MM.1S (cell line): ENCODE measurements at regions not wholly inside any gene's neighbourhood (a gene's known extent, or its start where the extent isn't known, plus 50 kb on each side); places are given as distances from the start of the nearest gene placed in this dataset.
"Not testable (repeated sequence)": the region's sequence is repeated elsewhere in the genome, so short reads cannot be mapped to it uniquely, and the experiment has no call there.

Experiments used
- DNase-seq: peaks from one replicate; pipeline ENCODE4 v3.0.0-alpha.2; 2015
- H2AFZ ChIP-seq: fragments of 300-600 bp; sonication (generic); 2 replicates; pipeline ENCODE4 v1.6.0; 2016; ENCODE audit warnings: antibody characterized with exemption, low read length
- H3F3A ChIP-seq: fragments of 300-600 bp; sonication (generic); 2 replicates; pipeline ENCODE4 v1.6.1; 2016; ENCODE audit warnings: mild to moderate bottlenecking, antibody characterized with exemption, low read length, moderate library complexity, mixed read lengths; ENCODE audit not compliant: insufficient read depth
- H3K27ac ChIP-seq: fragments of 300-600 bp; sonication (generic); 2 replicates; pipeline ENCODE4 v1.5.1; 2016; ENCODE audit warnings: mild to moderate bottlenecking, low read length
- H3K27me3 ChIP-seq: fragments of 300-600 bp; sonication (generic); replicated peaks from 2 replicates; pipeline ENCODE4 v1.6.0; 2016; ENCODE audit warnings: low read length; ENCODE audit not compliant: insufficient read depth
- H3K36me3 ChIP-seq: fragments of 300-600 bp; sonication (generic); replicated peaks from 2 replicates; pipeline ENCODE4 v1.6.1; 2016; ENCODE audit warnings: mild to moderate bottlenecking, low read length, mixed read lengths; ENCODE audit not compliant: insufficient read depth
- H3K4me1 ChIP-seq: fragments of 300-600 bp; sonication (generic); 2 replicates; pipeline ENCODE4 v1.6.1; 2016; ENCODE audit warnings: low read length, mixed read lengths
- H3K4me2 ChIP-seq: fragments of 300-600 bp; sonication (generic); 2 replicates; pipeline ENCODE4 v1.6.0; 2016; ENCODE audit warnings: low read depth, low read length
- H3K4me3 ChIP-seq: fragments of 300-600 bp; sonication (generic); 2 replicates; pipeline ENCODE4 v1.5.1; 2016; ENCODE audit warnings: low read length, mixed read lengths
- H3K79me2 ChIP-seq: fragments of 300-600 bp; sonication (generic); 2 replicates; pipeline ENCODE4 v1.6.1; 2016; ENCODE audit warnings: mixed run types, low read length, mixed read lengths
- H3K9ac ChIP-seq: fragments of 300-600 bp; sonication (generic); 2 replicates; pipeline ENCODE4 v1.6.1; 2016; ENCODE audit warnings: low read length, mixed read lengths
- H3K9me2 ChIP-seq: fragments of 300-600 bp; sonication (generic); replicated peaks from 2 replicates; pipeline ENCODE4 v1.6.1; 2016; ENCODE audit warnings: mild to moderate bottlenecking, low read length, mixed read lengths; ENCODE audit not compliant: insufficient read depth
- H3K9me3 ChIP-seq: fragments of 300-600 bp; sonication (generic); replicated peaks from 2 replicates; pipeline ENCODE4 v1.6.1; 2016; ENCODE audit warnings: mild to moderate bottlenecking, low read length, mixed read lengths; ENCODE audit not compliant: insufficient read depth
- H4K20me1 ChIP-seq: fragments of 300-600 bp; sonication (generic); 2 replicates; pipeline ENCODE4 v1.6.1; 2016; ENCODE audit warnings: mild to moderate bottlenecking, low read length, moderate library complexity, mixed read lengths; ENCODE audit not compliant: insufficient read depth
- CTCF ChIP-seq: fragments of 300-600 bp; sonication (generic); IDR thresholded peaks from 2 replicates; pipeline ENCODE4 v1.5.1; 2016; ENCODE audit warnings: antibody characterized with exemption, low read length, mixed read lengths
- EZH2 ChIP-seq: fragments of 300-600 bp; sonication (generic); optimal IDR thresholded peaks from 2 replicates; pipeline ENCODE3; 2017; ENCODE audit warnings: low read depth, mild to moderate bottlenecking, antibody characterized with exemption, low read length, mixed read lengths
- EZH2phosphoT487 ChIP-seq: fragments of 300-600 bp; sonication (generic); IDR thresholded peaks from 2 replicates; pipeline ENCODE4 v1.6.1; 2018; ENCODE audit warnings: antibody characterized with exemption, low read length

- no peak for TF ChIP-seq EZH2
- no peaks in the 10 kb centered on the region for H3K36me3 ChIP-seq
- H4K20me1 ChIP-seq, result no peaks in the 10 kb centered on the region
- no peaks in the 10 kb centered on the region for H3F3A ChIP-seq
- no peaks in the 10 kb centered on the region for H3K9me2 ChIP-seq
- no peak overlapping the region for H3K9ac ChIP-seq
- no peaks in the 10 kb centered on the region for H3K9me3 ChIP-seq
- no peak for DNase-seq
- H3K4me1 ChIP-seq, result no peaks in the 10 kb centered on the region
- no peak overlapping the region for H3K27ac ChIP-seq
- no peaks in the 10 kb centered on the region for H3K79me2 ChIP-seq
- no peaks in the 10 kb centered on the region for H3K27me3 ChIP-seq
- H3K4me2 ChIP-seq, result no peak overlapping the region
- no peak overlapping the region for H2AFZ ChIP-seq
- H3K4me3 ChIP-seq, result no peak overlapping the region
Observed at GRCh38 chr2:142621287-142621686, 256.2 kb upstream of the KYNU start.

GRCh38 chr2:142617461-142617860 lies 260.0 kb upstream of the KYNU start:
- Histone ChIP-seq H3K36me3 (no peaks in the 10 kb centered on the region), H3K9ac (no peak overlapping the region), H3K4me3 (no peak overlapping the region), H3K9me2 (no peaks in the 10 kb centered on the region), H2AFZ (no peak overlapping the region), H4K20me1 (no peaks in the 10 kb centered on the region), H3K79me2 (no peaks in the 10 kb centered on the region), H3K4me2 (no peak overlapping the region), H3K4me1 (no peaks in the 10 kb centered on the region), H3K27ac (no peak overlapping the region), H3K27me3 (no peaks in the 10 kb centered on the region), H3K9me3 (no peaks in the 10 kb centered on the region), H3F3A (no peaks in the 10 kb centered on the region)
- no peak for DNase-seq
- TF ChIP-seq EZH2, result no peak
- TF ChIP-seq CTCF, result no peak
- no peak for TF ChIP-seq EZH2phosphoT487

DNA sequence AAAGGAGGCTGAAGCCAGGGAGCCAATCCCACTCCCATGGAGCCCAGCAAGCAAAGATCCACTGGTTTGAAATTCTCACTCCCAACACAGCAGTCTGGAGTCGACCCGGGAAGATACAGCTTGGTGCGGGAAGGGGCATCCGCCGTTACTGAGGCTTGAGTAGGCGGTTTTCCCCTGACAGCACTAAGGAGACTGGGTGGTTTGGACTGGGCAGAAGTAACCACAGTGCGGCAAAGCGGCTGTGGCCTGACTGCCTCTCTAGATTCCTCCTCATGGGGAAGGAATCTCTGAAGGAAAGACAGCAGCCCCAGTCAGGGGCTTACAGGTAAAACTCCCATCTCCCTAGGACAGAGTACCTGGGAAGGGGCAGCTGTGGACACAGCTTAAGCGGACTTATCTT lies 261.6 kb upstream of the KYNU start:
- Histone ChIP-seq H4K20me1 (no peaks in the 10 kb centered on the region), H3K4me1 (no peaks in the 10 kb centered on the region), H3K27me3 (no peaks in the 10 kb centered on the region), H3K79me2 (no peaks in the 10 kb centered on the region), H3K9me3 (no peaks in the 10 kb centered on the region), H3F3A (no peaks in the 10 kb centered on the region), H3K4me3 (no peak overlapping the region), H3K27ac (no peak overlapping the region), H3K9me2 (no peaks in the 10 kb centered on the region), H3K9ac (no peak overlapping the region), H3K4me2 (no peak overlapping the region), H3K36me3 (no peaks in the 10 kb centered on the region), H2AFZ (no peak overlapping the region)
- DNase-seq, result no peak
- TF ChIP-seq EZH2phosphoT487, result no peak
- no peak for TF ChIP-seq EZH2
- no peak for TF ChIP-seq CTCF

DNA sequence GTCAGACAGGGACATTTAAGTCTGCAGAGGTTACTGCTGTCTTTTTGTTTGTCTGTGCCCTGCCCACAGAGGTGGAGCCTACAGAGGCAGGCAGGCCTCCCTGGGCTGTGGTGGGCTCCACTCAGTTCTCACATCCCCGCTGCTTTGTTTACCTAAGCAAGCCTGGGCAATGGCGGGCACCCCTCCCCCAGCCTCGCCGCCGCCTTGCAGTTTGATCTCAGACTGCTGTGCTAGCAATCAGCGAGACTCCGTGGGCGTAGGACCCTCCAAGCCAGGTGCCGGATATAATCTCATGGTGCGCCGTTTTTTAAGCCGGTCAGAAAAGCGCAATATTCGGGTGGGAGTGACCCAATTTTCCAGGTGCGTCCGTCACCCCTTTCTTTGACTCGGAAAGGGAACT lies 264.3 kb upstream of the KYNU start:
- not testable (repeated sequence) for H3K36me3 ChIP-seq, H3K27me3 ChIP-seq, H3F3A ChIP-seq, DNase-seq, H3K79me2 ChIP-seq, H3K4me2 ChIP-seq, H3K9me3 ChIP-seq, H3K4me3 ChIP-seq, H2AFZ ChIP-seq, H3K9me2 ChIP-seq, H4K20me1 ChIP-seq, H3K9ac ChIP-seq, H3K4me1 ChIP-seq, H3K27ac ChIP-seq
